Vagina (tissue), 2 donors: ENCODE measurements at regions not wholly inside any gene's neighbourhood (a gene's known extent, or its start where the extent isn't known, plus 50 kb on each side); places are given as distances from the start of the nearest gene placed in this dataset.

ENCODE experiments used
- DNase-seq, 2 donors: peaks; one replicate each; pipeline ENCODE4 v3.0.0-alpha.2; 2017; ENCODE audit errors: extremely low spot score in 2 of 2
- H3K27ac ChIP-seq: fragments of 200-600 bp; sonication (generic); one replicate; pipeline ENCODE4 v1.5.1; 2019
- H3K27me3 ChIP-seq: fragments of 200-600 bp; sonication (generic); one replicate; pipeline ENCODE4 v1.5.1; 2019
- H3K36me3 ChIP-seq, 2 donors: fragments of 200-600 bp; sonication (generic); one replicate each; pipeline ENCODE4 v1.5.1; 2017 to 2019
- H3K4me1 ChIP-seq: fragments of 200-600 bp; sonication (generic); one replicate; pipeline ENCODE4 v1.5.1; 2019
- H3K4me3 ChIP-seq, 2 donors: fragments of 200-600 bp; sonication (generic); 1 replicate in 1 of 2; 2 replicates in 1 of 2; pipeline ENCODE4 v1.5.1; 2016 to 2019
- H3K9me3 ChIP-seq: fragments of 200-600 bp; sonication (generic); one replicate; pipeline ENCODE4 v1.5.1; 2019
- POLR2A ChIP-seq, 2 donors: fragments of 450-650 bp; IDR thresholded peaks; one replicate each; pipeline ENCODE4 v1.6.1; 2017; ENCODE audit warnings: antibody characterized with exemption in 2 of 2, mild to moderate bottlenecking in 2 of 2, moderate library complexity in 2 of 2
- POLR2AphosphoS5 ChIP-seq, 2 donors: sonication (generic); formaldehyde crosslinking; IDR thresholded peaks; one replicate each; pipeline ENCODE4 v1.9.0; 2017; ENCODE audit warnings: antibody characterized with exemption in 2 of 2, mild to moderate bottlenecking in 2 of 2, low read depth in 1 of 2; ENCODE audit not compliant: insufficient read depth in 1 of 2
- intact Hi-C: fragments of 100-400 bp; cut with DNase I; formaldehyde crosslinking; loops from one replicate; pipeline ENCODE4 v1.15.1; 2023
- TF ChIP-seq, protein P1 (sequence below), 3 experiments: fragments of 450-650 bp in 2 of 3; fragments of 200-600 bp in 1 of 3; sonication (generic) in 1 of 3; IDR thresholded peaks; one replicate each; pipeline ENCODE4 v1.5.1; 2017 to 2019; ENCODE audit warnings: antibody characterized with exemption in 3 of 3, mild to moderate bottlenecking in 2 of 3, moderate library complexity in 2 of 3

GRCh38 chr12:73277971-73278370, 1005.8 kb downstream of the TRHDE start:
- H3K9me3 ChIP-seq: no peaks in the 10 kb centered on the region
- no peak overlapping the region for H3K4me3 ChIP-seq
- H3K27ac ChIP-seq: no peak overlapping the region
- intact Hi-C loops: no loop called here
- H3K27me3 ChIP-seq: no peaks in the 10 kb centered on the region
- H3K36me3 ChIP-seq: no peaks in the 10 kb centered on the region
- H3K4me1 ChIP-seq: no peaks in the 10 kb centered on the region
- TF ChIP-seq POLR2A (IDR thresholded peaks at IDR 0.05) (no peak), POLR2AphosphoS5 (IDR thresholded peaks at IDR 0.05; ENCODE audit: insufficient read depth in 1 of 2, low read depth in 1 of 2) (no peak)
- TF ChIP-seq, protein P1, sequence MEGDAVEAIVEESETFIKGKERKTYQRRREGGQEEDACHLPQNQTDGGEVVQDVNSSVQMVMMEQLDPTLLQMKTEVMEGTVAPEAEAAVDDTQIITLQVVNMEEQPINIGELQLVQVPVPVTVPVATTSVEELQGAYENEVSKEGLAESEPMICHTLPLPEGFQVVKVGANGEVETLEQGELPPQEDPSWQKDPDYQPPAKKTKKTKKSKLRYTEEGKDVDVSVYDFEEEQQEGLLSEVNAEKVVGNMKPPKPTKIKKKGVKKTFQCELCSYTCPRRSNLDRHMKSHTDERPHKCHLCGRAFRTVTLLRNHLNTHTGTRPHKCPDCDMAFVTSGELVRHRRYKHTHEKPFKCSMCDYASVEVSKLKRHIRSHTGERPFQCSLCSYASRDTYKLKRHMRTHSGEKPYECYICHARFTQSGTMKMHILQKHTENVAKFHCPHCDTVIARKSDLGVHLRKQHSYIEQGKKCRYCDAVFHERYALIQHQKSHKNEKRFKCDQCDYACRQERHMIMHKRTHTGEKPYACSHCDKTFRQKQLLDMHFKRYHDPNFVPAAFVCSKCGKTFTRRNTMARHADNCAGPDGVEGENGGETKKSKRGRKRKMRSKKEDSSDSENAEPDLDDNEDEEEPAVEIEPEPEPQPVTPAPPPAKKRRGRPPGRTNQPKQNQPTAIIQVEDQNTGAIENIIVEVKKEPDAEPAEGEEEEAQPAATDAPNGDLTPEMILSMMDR (IDR thresholded peaks at IDR 0.05): no peak
- no peak for DNase-seq

- intact Hi-C loops: no loop called here
- Histone ChIP-seq H3K9me3 (no peaks in the 10 kb centered on the region), H3K36me3 (no peaks in the 10 kb centered on the region), H3K27me3 (no peaks in the 10 kb centered on the region), H3K4me3 (no peak overlapping the region), H3K4me1 (no peaks in the 10 kb centered on the region), H3K27ac (no peak overlapping the region)
- DNase-seq: no peak
- TF ChIP-seq, protein P1 (IDR thresholded peaks at IDR 0.05): no peak
- TF ChIP-seq POLR2A (IDR thresholded peaks at IDR 0.05): no peak
Measured at GRCh38 chr12:73301530-73301929, 1029.4 kb downstream of the TRHDE start.

- no peak for DNase-seq
- no peak overlapping the region for H3K4me3 ChIP-seq
- no peak overlapping the region for H3K27ac ChIP-seq
- TF ChIP-seq POLR2AphosphoS5 (IDR thresholded peaks at IDR 0.05; ENCODE audit: insufficient read depth in 1 of 2, low read depth in 1 of 2) (no peak), POLR2A (IDR thresholded peaks at IDR 0.05) (no peak)
- TF ChIP-seq, protein P1 (IDR thresholded peaks at IDR 0.05): no peak
- no peaks in the 10 kb centered on the region for H3K27me3 ChIP-seq
- H3K9me3 ChIP-seq: no peaks in the 10 kb centered on the region
- no peaks in the 10 kb centered on the region for H3K36me3 ChIP-seq
- intact Hi-C loops: no loop called here
- no peaks in the 10 kb centered on the region for H3K4me1 ChIP-seq
Measured at GRCh38 chr12:73307260-73307659, 1035.1 kb downstream of the TRHDE start.

DNA sequence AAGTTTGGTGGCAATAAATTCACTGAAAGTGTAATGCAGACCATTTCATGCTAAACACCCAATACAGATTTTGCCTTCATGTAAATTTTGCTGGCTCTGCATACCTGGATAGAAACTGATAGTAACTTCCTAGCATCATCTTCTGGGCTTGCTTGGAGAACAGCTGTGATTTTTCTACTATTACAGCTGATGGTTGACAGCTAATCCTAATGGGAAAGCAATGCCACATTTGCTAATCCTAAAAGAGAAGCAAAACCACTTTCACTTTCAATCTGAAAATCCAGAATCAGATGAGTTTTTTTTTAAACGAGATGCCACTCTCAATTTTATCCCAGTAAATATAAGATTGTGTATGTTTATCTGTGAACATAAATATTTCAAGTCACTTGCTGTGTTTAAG, 1035.9 kb downstream of the TRHDE start:
- no peak for DNase-seq
- Histone ChIP-seq H3K4me3 (no peak overlapping the region), H3K36me3 (no peaks in the 10 kb centered on the region), H3K4me1 (no peaks in the 10 kb centered on the region), H3K27ac (no peak overlapping the region), H3K27me3 (no peaks in the 10 kb centered on the region), H3K9me3 (no peaks in the 10 kb centered on the region)
- intact Hi-C loops: no loop called here
- TF ChIP-seq POLR2A (IDR thresholded peaks at IDR 0.05) (no peak), POLR2AphosphoS5 (IDR thresholded peaks at IDR 0.05; ENCODE audit: insufficient read depth in 1 of 2, low read depth in 1 of 2) (no peak)
- TF ChIP-seq, protein P1 (IDR thresholded peaks at IDR 0.05): no peak

GRCh38 chr12:73308747-73309146, 1036.6 kb downstream of the TRHDE start:
- intact Hi-C loops: no loop called here
- Histone ChIP-seq H3K9me3 (no peaks in the 10 kb centered on the region), H3K27ac (no peak overlapping the region), H3K36me3 (no peaks in the 10 kb centered on the region), H3K27me3 (no peaks in the 10 kb centered on the region), H3K4me3 (no peak overlapping the region), H3K4me1 (no peaks in the 10 kb centered on the region)
- TF ChIP-seq POLR2A (IDR thresholded peaks at IDR 0.05): no peak
- TF ChIP-seq POLR2AphosphoS5 (IDR thresholded peaks at IDR 0.05; ENCODE audit: insufficient read depth in 1 of 2, low read depth in 1 of 2): no peak
- TF ChIP-seq, protein P1 (IDR thresholded peaks at IDR 0.05): no peak
- DNase-seq: no peak
